Natural killer cell (primary cell): ENCODE measurements at regions not wholly inside any gene's neighbourhood (a gene's known extent, or its start where the extent isn't known, plus 50 kb on each side); places are given as distances from the start of the nearest gene placed in this dataset.

Experiments used
- ATAC-seq, 3 donors: fragments of 150-1000 bp in 2 of 3; fragments of 200-7000 bp in 1 of 3; cut with Tn5 transposase; 1 replicate in 1 of 3; 2 replicates in 2 of 3; pipeline ENCODE4 v1.10.0; 2021; ENCODE audit warnings: mild to moderate bottlenecking in 2 of 3, moderate library complexity in 2 of 3
- DNase-seq, 2 donors: peaks; one replicate each; pipeline versions ENCODE4 v3.0.0 to v3.0.0-alpha.2; 2013 to 2021; ENCODE audit warnings: mixed read lengths in 1 of 2
- H3K27ac ChIP-seq: one replicate; pipeline ENCODE4 v1.5.1; 2013; ENCODE audit warnings: mild to moderate bottlenecking, low read length
- H3K27me3 ChIP-seq: one replicate; pipeline ENCODE4 v1.6.1; 2013; ENCODE audit warnings: low read length; ENCODE audit not compliant: control insufficient read depth, insufficient read depth
- H3K36me3 ChIP-seq: one replicate; pipeline ENCODE4 v1.6.1; 2013; ENCODE audit warnings: low read length; ENCODE audit not compliant: control insufficient read depth, insufficient read depth
- H3K4me1 ChIP-seq: one replicate; pipeline ENCODE4 v1.6.1; 2013; ENCODE audit warnings: low read length; ENCODE audit not compliant: control insufficient read depth, insufficient read depth
- H3K4me3 ChIP-seq: one replicate; pipeline ENCODE4 v1.5.1; 2013; ENCODE audit warnings: low read length
- H3K9me3 ChIP-seq: one replicate; pipeline ENCODE4 v1.6.1; 2013; ENCODE audit warnings: low read length; ENCODE audit not compliant: control insufficient read depth, insufficient read depth
- H3K27ac Mint-ChIP-seq, 2 donors: one replicate each; pipeline ENCODE4 v1.8.0; 2022; ENCODE audit warnings: mild to moderate bottlenecking in 2 of 2, mixed read lengths in 2 of 2, moderate library complexity in 1 of 2
- H3K27me3 Mint-ChIP-seq, 2 donors: one replicate each; pipeline ENCODE4 v1.8.0; 2022; ENCODE audit warnings: low read depth in 2 of 2, mixed read lengths in 2 of 2
- H3K36me3 Mint-ChIP-seq: one replicate; pipeline ENCODE4 v1.8.0; 2022; ENCODE audit warnings: mixed read lengths
- H3K4me1 Mint-ChIP-seq, 2 donors: one replicate each; pipeline ENCODE4 v1.8.0; 2022; ENCODE audit warnings: mixed read lengths in 2 of 2
- H3K4me3 Mint-ChIP-seq: one replicate; pipeline ENCODE4 v1.8.0; 2022; ENCODE audit warnings: mild to moderate bottlenecking, moderate library complexity, mixed read lengths
- H3K9me3 Mint-ChIP-seq, 2 donors: one replicate each; pipeline ENCODE4 v1.8.0; 2022; ENCODE audit warnings: mixed read lengths in 2 of 2
- CTCF ChIP-seq: fragments of 200-600 bp; IDR thresholded peaks from one replicate; pipeline ENCODE4 v1.8.0; 2022; ENCODE audit warnings: antibody characterized with exemption
- WGBS: methylation state at CpG from one replicate; pipeline ENCODE4 v1.1.7; 2013; ENCODE audit warnings: missing lambda C conversion rate; ENCODE audit not compliant: insufficient coverage; 5-methylcytosine and 5-hydroxymethylcytosine counted together
- intact Hi-C: fragments of 100-400 bp; cut with micrococcal nuclease; formaldehyde crosslinking; loops from one replicate; pipeline ENCODE4 v1.14.2; 2022

GRCh38 chr6:13870214-13870830, 54.4 kb upstream of the RNF182 start:
- H3K27me3 ChIP-seq: peaks cover 7% of the 10 kb centered on the region
- no peak overlapping the region for H3K4me3 Mint-ChIP-seq
- H3K4me3 ChIP-seq: no peak overlapping the region
- intact Hi-C loops: no loop called here
- no peaks in the 10 kb centered on the region for H3K36me3 Mint-ChIP-seq
- ATAC-seq (no peak), DNase-seq (no peak)
- WGBS: 95% methylated on average over 4 of the region's 4 CpGs
- no peak for TF ChIP-seq CTCF
- H3K9me3 ChIP-seq: no peaks in the 10 kb centered on the region
- H3K9me3 Mint-ChIP-seq: no peaks in the 10 kb centered on the region
- H3K36me3 ChIP-seq: no peaks in the 10 kb centered on the region
- H3K27ac Mint-ChIP-seq: no peak overlapping the region
- H3K4me1 ChIP-seq: peaks cover 14% of the 10 kb centered on the region
- no peak overlapping the region for H3K27ac ChIP-seq
- peaks cover 17 to 18% of the 10 kb centered on the region in 2 donors for H3K4me1 Mint-ChIP-seq
- H3K27me3 Mint-ChIP-seq: peaks cover 30 to 32% of the 10 kb centered on the region in 2 donors

GRCh38 chr6:13868236-13868635, 53.9 kb upstream of the MCUR1 start:
- no peak for TF ChIP-seq CTCF
- Mint-ChIP-seq H3K9me3 (no peaks in the 10 kb centered on the region), H3K27ac (no peak overlapping the region), H3K27me3 (peaks cover 31 to 35% of the 10 kb centered on the region in 2 donors), H3K4me3 (no peak overlapping the region), H3K36me3 (no peaks in the 10 kb centered on the region), H3K4me1 (peaks cover 5% of the 10 kb centered on the region in 2 donors)
- no peak overlapping the region for H3K4me3 ChIP-seq
- no peaks in the 10 kb centered on the region for H3K27me3 ChIP-seq
- H3K9me3 ChIP-seq: no peaks in the 10 kb centered on the region
- DNase-seq: no peak
- no peaks in the 10 kb centered on the region for H3K36me3 ChIP-seq
- H3K4me1 ChIP-seq: peaks cover 3% of the 10 kb centered on the region
- H3K27ac ChIP-seq: no peak overlapping the region
- no peak for ATAC-seq
- intact Hi-C loops: no loop called here
- WGBS: 94% methylated on average over 8 of the region's 8 CpGs

- H3K4me3 Mint-ChIP-seq: no peak overlapping the region
These were observed 51.9 kb upstream of the MCUR1 start for GRCh38 chr6:13866301-13866700.

More at GRCh38 chr6:13866301-13866700, 51.9 kb upstream of the MCUR1 start:
- intact Hi-C loops: no loop called here
- H3K36me3 ChIP-seq: no peaks in the 10 kb centered on the region
- no peaks in the 10 kb centered on the region for H3K9me3 Mint-ChIP-seq
- H3K4me3 ChIP-seq: no peak overlapping the region
- peaks cover 32 to 39% of the 10 kb centered on the region in 2 donors for H3K27me3 Mint-ChIP-seq
- no peak overlapping the region for H3K27ac Mint-ChIP-seq
- no peaks in the 10 kb centered on the region for H3K36me3 Mint-ChIP-seq
- no peak overlapping the region for H3K27ac ChIP-seq
- H3K9me3 ChIP-seq: no peaks in the 10 kb centered on the region
- 94% methylated on average over 3 of the region's 3 CpGs for WGBS
- peaks cover 4% of the 10 kb centered on the region for H3K27me3 ChIP-seq
- no peak for TF ChIP-seq CTCF
- DNase-seq: no peak
- H3K4me1 ChIP-seq: no peaks in the 10 kb centered on the region
- no peaks in the 10 kb centered on the region for H3K4me1 Mint-ChIP-seq
- ATAC-seq: no peak
